ENCODE measurements at regions not wholly inside any gene's neighbourhood (a gene's known extent, or its start where the extent isn't known, plus 50 kb on each side); places are given as distances from the start of the nearest gene placed in this dataset.

- TF ChIP-seq CTCF (conservative IDR thresholded peaks at IDR 0.05 in 1 of 2, IDR thresholded peaks at IDR 0.05 in 1 of 2; ENCODE audit: low read depth in 1 of 2, low read length in 2 of 2), result no peak
- no peak for TF ChIP-seq EZH2 (IDR thresholded peaks at IDR 0.05; ENCODE audit: low read length, missing control alignments)
Measured at GRCh38 chr15:37695719-37696118, 238.7 kb upstream of the TMCO5A start.

Data from fibroblast of lung (primary cell).